ENCODE measurements at regions not wholly inside any gene's neighbourhood (a gene's known extent, or its start where the extent isn't known, plus 50 kb on each side); places are given as distances from the start of the nearest gene placed in this dataset.

- Histone ChIP-seq H3K36me3 (no peaks in the 10 kb centered on the region), H3K27ac (no peak overlapping the region), H3K27me3 (no peaks in the 10 kb centered on the region), H3K9me3 (no peaks in the 10 kb centered on the region), H3K4me1 (no peaks in the 10 kb centered on the region), H3K4me3 (no peak overlapping the region)
- TF ChIP-seq EP300 (IDR thresholded peaks at IDR 0.05): no peak
- no peak for TF ChIP-seq POLR2AphosphoS5 (IDR thresholded peaks at IDR 0.05)
- no peak for TF ChIP-seq POLR2A (IDR thresholded peaks at IDR 0.05)
- TF ChIP-seq, protein P1, sequence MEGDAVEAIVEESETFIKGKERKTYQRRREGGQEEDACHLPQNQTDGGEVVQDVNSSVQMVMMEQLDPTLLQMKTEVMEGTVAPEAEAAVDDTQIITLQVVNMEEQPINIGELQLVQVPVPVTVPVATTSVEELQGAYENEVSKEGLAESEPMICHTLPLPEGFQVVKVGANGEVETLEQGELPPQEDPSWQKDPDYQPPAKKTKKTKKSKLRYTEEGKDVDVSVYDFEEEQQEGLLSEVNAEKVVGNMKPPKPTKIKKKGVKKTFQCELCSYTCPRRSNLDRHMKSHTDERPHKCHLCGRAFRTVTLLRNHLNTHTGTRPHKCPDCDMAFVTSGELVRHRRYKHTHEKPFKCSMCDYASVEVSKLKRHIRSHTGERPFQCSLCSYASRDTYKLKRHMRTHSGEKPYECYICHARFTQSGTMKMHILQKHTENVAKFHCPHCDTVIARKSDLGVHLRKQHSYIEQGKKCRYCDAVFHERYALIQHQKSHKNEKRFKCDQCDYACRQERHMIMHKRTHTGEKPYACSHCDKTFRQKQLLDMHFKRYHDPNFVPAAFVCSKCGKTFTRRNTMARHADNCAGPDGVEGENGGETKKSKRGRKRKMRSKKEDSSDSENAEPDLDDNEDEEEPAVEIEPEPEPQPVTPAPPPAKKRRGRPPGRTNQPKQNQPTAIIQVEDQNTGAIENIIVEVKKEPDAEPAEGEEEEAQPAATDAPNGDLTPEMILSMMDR (IDR thresholded peaks at IDR 0.05): no peak
- DNase-seq (no peak), ATAC-seq (ENCODE audit: low FRiP score in 2 of 2) (no peak)
Observed at GRCh38 chr3:82474711-82475110, 713.3 kb upstream of the GBE1 start.

DNA sequence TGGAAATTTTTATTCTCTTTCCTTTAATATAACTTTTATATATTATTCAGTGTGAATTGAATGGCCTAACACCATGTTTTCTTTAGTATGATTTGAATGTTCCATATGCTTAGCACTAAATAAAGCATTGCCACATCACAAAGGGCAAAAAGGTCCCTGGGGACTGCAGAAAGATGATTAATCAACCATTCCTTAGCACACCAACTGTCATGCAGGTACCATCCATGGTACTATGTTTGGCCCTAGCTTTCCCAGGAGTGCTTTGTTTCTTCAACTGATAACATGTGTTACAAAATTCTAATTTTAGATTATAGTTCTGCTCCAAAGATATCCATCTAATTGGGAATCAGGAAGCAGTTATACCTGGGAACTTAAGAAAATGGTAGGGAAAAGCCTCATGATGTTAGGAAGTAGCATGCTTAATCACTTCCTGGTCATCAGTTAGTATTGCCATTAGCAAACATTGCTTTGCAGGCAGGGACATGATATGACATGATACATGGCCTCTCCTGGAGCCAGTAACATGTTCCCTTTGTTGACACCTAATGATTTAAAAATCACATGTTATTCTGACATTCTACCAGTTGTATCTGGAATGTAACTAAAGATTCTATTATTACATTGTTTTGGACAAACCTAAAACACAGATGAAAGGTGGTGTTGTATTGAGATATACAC, 712.6 kb upstream of the GBE1 start:
- ATAC-seq (ENCODE audit: low FRiP score in 2 of 2): no peak
- no peak for TF ChIP-seq POLR2A (IDR thresholded peaks at IDR 0.05)
- no peak for TF ChIP-seq EP300 (IDR thresholded peaks at IDR 0.05)
- TF ChIP-seq POLR2AphosphoS5 (IDR thresholded peaks at IDR 0.05): no peak
- TF ChIP-seq, protein P1 (IDR thresholded peaks at IDR 0.05): no peak
- Histone ChIP-seq H3K27ac (no peak overlapping the region), H3K27me3 (no peaks in the 10 kb centered on the region), H3K36me3 (no peaks in the 10 kb centered on the region), H3K4me1 (no peaks in the 10 kb centered on the region), H3K4me3 (no peak overlapping the region), H3K9me3 (no peaks in the 10 kb centered on the region)
- DNase-seq: no peak

GRCh38 chr3:82467051-82467450, 705.6 kb upstream of the GBE1 start:
- no peak overlapping the region for H3K4me3 ChIP-seq
- H3K27ac ChIP-seq: no peak overlapping the region
- no peak for TF ChIP-seq POLR2A (IDR thresholded peaks at IDR 0.05)
- TF ChIP-seq, protein P1 (IDR thresholded peaks at IDR 0.05): no peak
- TF ChIP-seq EP300 (IDR thresholded peaks at IDR 0.05): no peak
- H3K27me3 ChIP-seq: no peaks in the 10 kb centered on the region
- DNase-seq: no peak
- H3K9me3 ChIP-seq: no peaks in the 10 kb centered on the region
- no peak for ATAC-seq (ENCODE audit: low FRiP score in 2 of 2)
- WGBS, 2 donors: 91 to 97% methylated on average over 1 of the region's 1 CpG
- no peaks in the 10 kb centered on the region for H3K4me1 ChIP-seq
- H3K36me3 ChIP-seq: no peaks in the 10 kb centered on the region

DNA sequence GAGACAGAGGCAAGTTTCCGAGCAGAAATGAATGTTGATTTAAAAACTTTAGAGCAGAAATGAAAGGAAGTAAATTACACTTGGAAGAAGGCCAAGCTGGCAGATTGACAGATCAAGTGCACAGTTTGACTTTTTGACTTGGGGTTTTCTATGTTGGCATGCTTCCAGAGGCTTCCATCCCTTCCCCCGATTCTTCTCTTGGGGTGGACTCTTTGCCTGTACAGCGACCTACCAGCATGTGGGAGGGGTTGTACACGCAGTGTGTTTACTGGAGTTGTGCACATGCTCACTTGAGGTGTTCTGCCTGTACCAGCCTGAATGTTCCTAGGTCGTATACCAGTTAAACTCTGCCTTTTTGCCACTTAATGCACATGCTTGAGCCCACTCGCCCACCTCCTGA, 701.5 kb upstream of the GBE1 start:
- TF ChIP-seq EP300 (IDR thresholded peaks at IDR 0.05): no peak
- TF ChIP-seq POLR2A (IDR thresholded peaks at IDR 0.05): no peak
- TF ChIP-seq, protein P1 (IDR thresholded peaks at IDR 0.05): no peak
- no peak for TF ChIP-seq POLR2AphosphoS5 (IDR thresholded peaks at IDR 0.05)
- WGBS, 2 donors: 22 to 23% methylated on average over 6 of the region's 6 CpGs
- DNase-seq: no peak
- Histone ChIP-seq H3K27me3 (no peaks in the 10 kb centered on the region), H3K4me1 (peaks cover 0 to 4% (median 0%) of the 10 kb centered on the region in 4 donors), H3K36me3 (no peaks in the 10 kb centered on the region), H3K27ac (no peak overlapping the region), H3K4me3 (no peak overlapping the region), H3K9me3 (no peaks in the 10 kb centered on the region)
- no peak for ATAC-seq (ENCODE audit: low FRiP score in 2 of 2)

Measured in upper lobe of left lung (tissue), 6 donors.